ENCODE measurements at regions not wholly inside any gene's neighbourhood (a gene's known extent, or its start where the extent isn't known, plus 50 kb on each side); places are given as distances from the start of the nearest gene placed in this dataset.
"Not testable (repeated sequence)": the region's sequence is repeated elsewhere in the genome, so short reads cannot be mapped to it uniquely, and the experiment has no call there.

- Histone ChIP-seq H3K4me3 (ENCODE audit: control insufficient read depth in 1 of 7, extremely low read depth in 1 of 7, insufficient read depth in 4 of 7, low read depth in 2 of 7, low read length in 6 of 7) (no peak overlapping the region), H3K9me3 (ENCODE audit: control extremely low read depth in 1 of 5, control insufficient read depth in 4 of 5, insufficient read depth in 2 of 5, low read depth in 1 of 5, low read length in 4 of 5) (peaks cover 0 to 1% (median 0%) of the 10 kb centered on the region in 5 experiments), H3K27me3 (replicated peaks in 2 of 5; ENCODE audit: control insufficient read depth in 4 of 5, insufficient read depth in 5 of 5, low read length in 4 of 5) (peaks cover 0 to 8% (median 0%) of the 10 kb centered on the region in 5 experiments), H3K4me1 (ENCODE audit: control extremely low read depth in 1 of 4, control insufficient read depth in 4 of 4, insufficient read depth in 4 of 4, low read length in 3 of 4) (no peaks in the 10 kb centered on the region), H3K36me3 (ENCODE audit: control insufficient read depth in 4 of 4, insufficient read depth in 4 of 4, low read length in 3 of 4) (no peaks in the 10 kb centered on the region), H3K27ac (ENCODE audit: insufficient read depth in 1 of 2, low read depth in 1 of 2, low read length in 2 of 2, poor library complexity in 1 of 2, severe bottlenecking in 2 of 2) (no peak overlapping the region)
- WGBS (ENCODE audit: insufficient coverage), result no CpG with 5 or more reads among the region's 2 CpGs
- ChIA-PET POLR2A (no interaction called here), CTCF (interaction anchor here (0.8 kb wide), 1 partner anchor 9 kb away, joined by 3 read pairs; no protein-coding TSS in a partner anchor)
- peak; percentile 23 to 51 (median 47) for DNase-seq
Measured at GRCh38 chrX:52271206-52271605, 86.5 kb downstream of the MAGED4 start.

DNA sequence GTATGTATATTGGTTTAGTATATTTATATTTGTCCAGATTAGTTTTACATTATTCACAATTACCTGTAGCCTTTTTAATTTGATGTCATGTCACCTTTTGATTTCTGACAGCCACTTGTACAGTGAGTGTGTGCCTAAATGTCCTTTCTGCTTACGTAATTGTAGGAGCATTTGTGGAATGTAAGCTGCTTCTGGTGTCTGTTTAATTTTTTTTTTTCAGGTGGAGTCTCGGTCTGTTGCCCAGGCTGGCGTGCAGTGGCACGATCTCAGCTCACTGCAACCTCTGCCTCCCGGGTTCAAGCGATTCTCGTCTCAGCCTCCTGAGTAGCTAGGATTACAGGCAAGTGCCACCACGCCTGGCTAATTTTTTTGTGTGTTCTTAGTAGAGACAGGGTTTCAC, 91.2 kb upstream of the XAGE2 start:
- CTCF ChIA-PET, result no interaction called here

GRCh38 chrX:52280812-52281211, 88.0 kb upstream of the XAGE2 start:
- Histone ChIP-seq H3K36me3 (ENCODE audit: control insufficient read depth in 4 of 4, insufficient read depth in 4 of 4, low read length in 3 of 4) (no peaks in the 10 kb centered on the region), H3K27ac (ENCODE audit: insufficient read depth in 1 of 2, low read depth in 1 of 2, low read length in 2 of 2, poor library complexity in 1 of 2, severe bottlenecking in 2 of 2) (no peak overlapping the region), H3K4me3 (ENCODE audit: control insufficient read depth in 1 of 7, extremely low read depth in 1 of 7, insufficient read depth in 4 of 7, low read depth in 2 of 7, low read length in 6 of 7) (no peak overlapping the region), H3K27me3 (replicated peaks in 2 of 5; ENCODE audit: control insufficient read depth in 4 of 5, insufficient read depth in 5 of 5, low read length in 4 of 5) (peaks cover 0 to 8% (median 0%) of the 10 kb centered on the region in 5 experiments), H3K9me3 (ENCODE audit: control extremely low read depth in 1 of 5, control insufficient read depth in 4 of 5, insufficient read depth in 2 of 5, low read depth in 1 of 5, low read length in 4 of 5) (peaks cover 2 to 7% (median 4%) of the 10 kb centered on the region in 5 experiments), H3K4me1 (ENCODE audit: control extremely low read depth in 1 of 4, control insufficient read depth in 4 of 4, insufficient read depth in 4 of 4, low read length in 3 of 4) (no peaks in the 10 kb centered on the region)
- 13% methylated on average over 1 of the region's 2 CpGs for WGBS (ENCODE audit: insufficient coverage)
- CTCF ChIA-PET, result no interaction called here
- peak in 2 of 3 donors; percentile 14 to 67 for DNase-seq
- POLR2A ChIA-PET, result no interaction called here

More for the DNA sequence above, 91.2 kb upstream of the XAGE2 start:
- peaks cover 2 to 7% (median 4%) of the 10 kb centered on the region in 5 experiments for H3K9me3 ChIP-seq (ENCODE audit: control extremely low read depth in 1 of 5, control insufficient read depth in 4 of 5, insufficient read depth in 2 of 5, low read depth in 1 of 5, low read length in 4 of 5)
- no peaks in the 10 kb centered on the region for H3K4me1 ChIP-seq (ENCODE audit: control extremely low read depth in 1 of 4, control insufficient read depth in 4 of 4, insufficient read depth in 4 of 4, low read length in 3 of 4)
- no peak overlapping the region for H3K27ac ChIP-seq (ENCODE audit: insufficient read depth in 1 of 2, low read depth in 1 of 2, low read length in 2 of 2, poor library complexity in 1 of 2, severe bottlenecking in 2 of 2)
- WGBS (ENCODE audit: insufficient coverage), result 94% methylated on average over 7 of the region's 8 CpGs
- H3K4me3 ChIP-seq (ENCODE audit: control insufficient read depth in 1 of 7, extremely low read depth in 1 of 7, insufficient read depth in 4 of 7, low read depth in 2 of 7, low read length in 6 of 7), result no peak overlapping the region
- no peak for DNase-seq
- peaks cover 0 to 5% (median 0%) of the 10 kb centered on the region in 5 experiments for H3K27me3 ChIP-seq (replicated peaks in 2 of 5; ENCODE audit: control insufficient read depth in 4 of 5, insufficient read depth in 5 of 5, low read length in 4 of 5)
- no peaks in the 10 kb centered on the region for H3K36me3 ChIP-seq (ENCODE audit: control insufficient read depth in 4 of 4, insufficient read depth in 4 of 4, low read length in 3 of 4)
- POLR2A ChIA-PET, result no interaction called here

DNA sequence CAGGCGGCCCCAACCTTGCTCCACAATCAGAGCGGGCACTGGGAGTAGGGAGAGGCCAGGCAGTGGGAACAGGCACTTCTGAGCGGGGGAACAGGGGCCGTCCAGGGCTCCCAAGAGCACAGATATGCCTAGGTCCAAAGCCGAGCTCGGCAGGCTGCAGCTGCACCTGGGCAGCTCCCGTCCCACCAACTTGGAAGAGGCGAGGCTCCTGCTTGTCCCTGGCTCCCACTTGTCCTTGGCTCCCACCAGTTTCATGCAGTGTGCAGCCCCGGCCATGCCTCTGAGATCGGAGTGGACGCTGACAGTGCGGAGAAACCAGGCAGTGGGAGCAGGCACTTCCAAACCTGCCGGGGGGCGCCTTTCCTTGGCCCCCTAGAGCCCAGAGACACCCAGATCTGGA, 84.0 kb upstream of the XAGE2 start:
- Histone ChIP-seq H3K4me3 (ENCODE audit: control insufficient read depth in 1 of 7, extremely low read depth in 1 of 7, insufficient read depth in 4 of 7, low read depth in 2 of 7, low read length in 6 of 7) (no peak overlapping the region), H3K4me1 (ENCODE audit: control extremely low read depth in 1 of 4, control insufficient read depth in 4 of 4, insufficient read depth in 4 of 4, low read length in 3 of 4) (no peaks in the 10 kb centered on the region), H3K27me3 (replicated peaks in 2 of 5; ENCODE audit: control insufficient read depth in 4 of 5, insufficient read depth in 5 of 5, low read length in 4 of 5) (peaks cover 0 to 11% (median 0%) of the 10 kb centered on the region in 5 experiments), H3K27ac (ENCODE audit: insufficient read depth in 1 of 2, low read depth in 1 of 2, low read length in 2 of 2, poor library complexity in 1 of 2, severe bottlenecking in 2 of 2) (no peak overlapping the region), H3K36me3 (ENCODE audit: control insufficient read depth in 4 of 4, insufficient read depth in 4 of 4, low read length in 3 of 4) (no peaks in the 10 kb centered on the region), H3K9me3 (ENCODE audit: control extremely low read depth in 1 of 5, control insufficient read depth in 4 of 5, insufficient read depth in 2 of 5, low read depth in 1 of 5, low read length in 4 of 5) (peaks cover under 1 to 23% (median 10%) of the 10 kb centered on the region in 5 experiments)
- ChIA-PET POLR2A (no interaction called here), CTCF (no interaction called here)
- WGBS (ENCODE audit: insufficient coverage), result 84% methylated on average over 14 of the region's 14 CpGs
- DNase-seq, result no peak

- H3K9me3 ChIP-seq (ENCODE audit: control extremely low read depth in 1 of 5, control insufficient read depth in 4 of 5, insufficient read depth in 2 of 5, low read depth in 1 of 5, low read length in 4 of 5); POLR2A ChIA-PET; DNase-seq; H3K4me3 ChIP-seq (ENCODE audit: control insufficient read depth in 1 of 7, extremely low read depth in 1 of 7, insufficient read depth in 4 of 7, low read depth in 2 of 7, low read length in 6 of 7); H3K36me3 ChIP-seq (ENCODE audit: control insufficient read depth in 4 of 4, insufficient read depth in 4 of 4, low read length in 3 of 4); H3K4me1 ChIP-seq (ENCODE audit: control extremely low read depth in 1 of 4, control insufficient read depth in 4 of 4, insufficient read depth in 4 of 4, low read length in 3 of 4); H3K27ac ChIP-seq (ENCODE audit: insufficient read depth in 1 of 2, low read depth in 1 of 2, low read length in 2 of 2, poor library complexity in 1 of 2, severe bottlenecking in 2 of 2); CTCF ChIA-PET; H3K27me3 ChIP-seq (replicated peaks in 2 of 5; ENCODE audit: control insufficient read depth in 4 of 5, insufficient read depth in 5 of 5, low read length in 4 of 5): not testable (repeated sequence)
- WGBS (ENCODE audit: insufficient coverage), result 78% methylated on average over 6 of the region's 6 CpGs
Measured at GRCh38 chrX:52298968-52299367, 69.9 kb upstream of the XAGE2 start.

- WGBS (ENCODE audit: insufficient coverage), result no CpG with 5 or more reads among the region's 1 CpG
- POLR2A ChIA-PET; DNase-seq; H3K4me3 ChIP-seq (ENCODE audit: control insufficient read depth in 1 of 7, extremely low read depth in 1 of 7, insufficient read depth in 4 of 7, low read depth in 2 of 7, low read length in 6 of 7); H3K27ac ChIP-seq (ENCODE audit: insufficient read depth in 1 of 2, low read depth in 1 of 2, low read length in 2 of 2, poor library complexity in 1 of 2, severe bottlenecking in 2 of 2); H3K36me3 ChIP-seq (ENCODE audit: control insufficient read depth in 4 of 4, insufficient read depth in 4 of 4, low read length in 3 of 4); H3K9me3 ChIP-seq (ENCODE audit: control extremely low read depth in 1 of 5, control insufficient read depth in 4 of 5, insufficient read depth in 2 of 5, low read depth in 1 of 5, low read length in 4 of 5); CTCF ChIA-PET; H3K4me1 ChIP-seq (ENCODE audit: control extremely low read depth in 1 of 4, control insufficient read depth in 4 of 4, insufficient read depth in 4 of 4, low read length in 3 of 4); H3K27me3 ChIP-seq (replicated peaks in 2 of 5; ENCODE audit: control insufficient read depth in 4 of 5, insufficient read depth in 5 of 5, low read length in 4 of 5): not testable (repeated sequence)
Measured at GRCh38 chrX:52308532-52308931, 60.3 kb upstream of the XAGE2 start.
